Neural progenitor cell (in vitro differentiated cells): ENCODE measurements at regions not wholly inside any gene's neighbourhood (a gene's known extent, or its start where the extent isn't known, plus 50 kb on each side); places are given as distances from the start of the nearest gene placed in this dataset.
A peak's percentile ranks its signal among the peaks of the same experiment; 100 is the strongest.

Experiments
- DNase-seq: peaks from one replicate; pipeline ENCODE4 v3.0.0-alpha.2; 2016; ENCODE audit warnings: low spot score
- H2AFZ ChIP-seq: fragments of 200-600 bp; sonication (generic); replicated peaks from 2 replicates; pipeline ENCODE4 v1.6.1; 2016; ENCODE audit warnings: antibody characterized with exemption
- H3F3A ChIP-seq: fragments of 200-600 bp; sonication (generic); 2 replicates; pipeline ENCODE4 v1.6.1; 2016; ENCODE audit warnings: antibody characterized with exemption, low read depth
- H3K27ac ChIP-seq: fragments of 200-600 bp; sonication (generic); 2 replicates; pipeline ENCODE4 v1.5.1; 2016; ENCODE audit warnings: mild to moderate bottlenecking
- H3K27me3 ChIP-seq: fragments of 200-600 bp; sonication (generic); 2 replicates; pipeline ENCODE4 v1.6.1; 2016; ENCODE audit warnings: mild to moderate bottlenecking, moderate library complexity
- H3K36me3 ChIP-seq: fragments of 200-600 bp; sonication (generic); 2 replicates; pipeline ENCODE4 v1.5.1; 2016
- H3K4me1 ChIP-seq: fragments of 200-600 bp; sonication (generic); 2 replicates; pipeline ENCODE4 v1.6.1; 2016; ENCODE audit warnings: mixed run types
- H3K4me2 ChIP-seq: fragments of 200-600 bp; sonication (generic); 2 replicates; pipeline ENCODE4 v1.6.1; 2016
- H3K4me3 ChIP-seq: fragments of 200-600 bp; sonication (generic); 2 replicates; pipeline ENCODE4 v1.5.1; 2016
- H3K79me2 ChIP-seq: fragments of 200-600 bp; sonication (generic); 2 replicates; pipeline ENCODE4 v1.6.1; 2016; ENCODE audit warnings: low read depth
- H3K9ac ChIP-seq: fragments of 200-600 bp; sonication (generic); 2 replicates; pipeline ENCODE4 v1.6.1; 2016
- H3K9me3 ChIP-seq: fragments of 200-600 bp; sonication (generic); 2 replicates; pipeline ENCODE4 v1.5.1; 2016; ENCODE audit warnings: low read depth
- H4K20me1 ChIP-seq: fragments of 200-600 bp; sonication (generic); 2 replicates; pipeline ENCODE4 v1.6.1; 2016; ENCODE audit warnings: low read depth
- H3K27ac Mint-ChIP-seq: 3 replicates; pipeline ENCODE4 v1.8.0; 2021; ENCODE audit warnings: mixed read lengths
- H3K27me3 Mint-ChIP-seq: 2 replicates; pipeline ENCODE4 v1.8.0; 2022; ENCODE audit warnings: low read depth, mild to moderate bottlenecking, inconsistent platforms, moderate library complexity, mixed read lengths; ENCODE audit not compliant: insufficient read depth
- H3K36me3 Mint-ChIP-seq: 3 replicates; pipeline ENCODE4 v1.8.0; 2021; ENCODE audit warnings: mixed read lengths
- H3K4me1 Mint-ChIP-seq: 3 replicates; pipeline ENCODE4 v1.8.0; 2021; ENCODE audit warnings: mixed read lengths
- H3K4me3 Mint-ChIP-seq: 3 replicates; pipeline ENCODE4 v1.8.0; 2021; ENCODE audit warnings: mild to moderate bottlenecking, moderate library complexity, mixed read lengths
- H3K9me3 Mint-ChIP-seq: 3 replicates; pipeline ENCODE4 v1.8.0; 2020; ENCODE audit warnings: mixed read lengths
- CTCF ChIP-seq: fragments of 200-600 bp; sonication (generic); IDR thresholded peaks from 2 replicates; pipeline ENCODE4 v1.5.1; 2017; ENCODE audit warnings: antibody characterized with exemption, mild to moderate bottlenecking
- EZH2 ChIP-seq: fragments of 200-600 bp; sonication (generic); IDR thresholded peaks from 2 replicates; pipeline ENCODE4 v1.6.1; 2017; ENCODE audit warnings: antibody characterized with exemption, mild to moderate bottlenecking, moderate library complexity
- EZH2phosphoT487 ChIP-seq: fragments of 200-600 bp; sonication (generic); IDR thresholded peaks from 2 replicates; pipeline ENCODE4 v1.6.1; 2017; ENCODE audit warnings: antibody characterized with exemption

GRCh38 chr19:27796073-27796472 is 1416.9 kb downstream of the UQCRFS1 start:
- H3K4me1 Mint-ChIP-seq: peaks cover 8% of the 10 kb centered on the region
- no peak for DNase-seq
- Histone ChIP-seq H2AFZ (no peak overlapping the region), H3K9ac (no peak overlapping the region), H3K4me2 (no peak overlapping the region), H3K27me3 (no peaks in the 10 kb centered on the region), H3F3A (peaks cover 9% of the 10 kb centered on the region), H3K4me1 (no peaks in the 10 kb centered on the region), H3K4me3 (no peak overlapping the region), H4K20me1 (peaks cover 12% of the 10 kb centered on the region), H3K27ac (no peak overlapping the region), H3K79me2 (peaks cover 49% of the 10 kb centered on the region), H3K9me3 (no peaks in the 10 kb centered on the region), H3K36me3 (no peaks in the 10 kb centered on the region)
- peak overlapping the region; percentile 69 for H3K4me3 Mint-ChIP-seq
- no peaks in the 10 kb centered on the region for H3K9me3 Mint-ChIP-seq
- peaks cover 2% of the 10 kb centered on the region for H3K36me3 Mint-ChIP-seq
- no peak overlapping the region for H3K27ac Mint-ChIP-seq
- no peaks in the 10 kb centered on the region for H3K27me3 Mint-ChIP-seq
- TF ChIP-seq EZH2 (no peak), EZH2phosphoT487 (no peak), CTCF (no peak)

GRCh38 chr19:27795369-27795768 is 1417.6 kb downstream of the UQCRFS1 start:
- no peak overlapping the region for H3K27ac Mint-ChIP-seq
- no peak overlapping the region for H2AFZ ChIP-seq
- TF ChIP-seq EZH2: no peak
- TF ChIP-seq EZH2phosphoT487: no peak
- TF ChIP-seq CTCF: no peak
- H3K4me1 ChIP-seq: no peaks in the 10 kb centered on the region
- peaks cover 56% of the 10 kb centered on the region for H3K79me2 ChIP-seq
- H3K9me3 Mint-ChIP-seq: peaks cover 2% of the 10 kb centered on the region
- H3K36me3 ChIP-seq: no peaks in the 10 kb centered on the region
- H3K9ac ChIP-seq: no peak overlapping the region
- peaks cover 9% of the 10 kb centered on the region for H3F3A ChIP-seq
- H3K4me3 ChIP-seq: no peak overlapping the region
- no peak overlapping the region for H3K4me2 ChIP-seq
- peak overlapping the region; percentile 69 for H3K4me3 Mint-ChIP-seq
- peaks cover 8% of the 10 kb centered on the region for H3K4me1 Mint-ChIP-seq
- H3K9me3 ChIP-seq: no peaks in the 10 kb centered on the region
- H3K36me3 Mint-ChIP-seq: peaks cover 5% of the 10 kb centered on the region
- peaks cover 12% of the 10 kb centered on the region for H4K20me1 ChIP-seq
- no peaks in the 10 kb centered on the region for H3K27me3 Mint-ChIP-seq
- DNase-seq: no peak
- no peak overlapping the region for H3K27ac ChIP-seq
- no peaks in the 10 kb centered on the region for H3K27me3 ChIP-seq

- H3F3A ChIP-seq: peaks cover 9% of the 10 kb centered on the region
- H2AFZ ChIP-seq: peak overlapping the region; percentile 99
- H3K9ac ChIP-seq: peak overlapping the region; percentile 12
- H3K36me3 Mint-ChIP-seq: peaks cover 5% of the 10 kb centered on the region
- H3K4me3 Mint-ChIP-seq: peak overlapping the region; percentile 98
- no peak overlapping the region for H3K27ac ChIP-seq
- no peak for TF ChIP-seq EZH2phosphoT487
- TF ChIP-seq CTCF: no peak
- no peak for TF ChIP-seq EZH2
- peak overlapping the region; percentile 75 for H3K4me2 ChIP-seq
- H3K27me3 Mint-ChIP-seq: no peaks in the 10 kb centered on the region
- no peaks in the 10 kb centered on the region for H3K36me3 ChIP-seq
- peak; percentile 67 for DNase-seq
- H3K9me3 ChIP-seq: no peaks in the 10 kb centered on the region
- no peaks in the 10 kb centered on the region for H3K4me1 ChIP-seq
- H3K4me1 Mint-ChIP-seq: peaks cover 8% of the 10 kb centered on the region
- H4K20me1 ChIP-seq: peaks cover 12% of the 10 kb centered on the region
- peak overlapping the region; percentile 83 for H3K4me3 ChIP-seq
- H3K27me3 ChIP-seq: no peaks in the 10 kb centered on the region
- H3K79me2 ChIP-seq: peaks cover 56% of the 10 kb centered on the region
- peaks cover 2% of the 10 kb centered on the region for H3K9me3 Mint-ChIP-seq
- H3K27ac Mint-ChIP-seq: no peak overlapping the region
These were observed 1418.4 kb downstream of the UQCRFS1 start for GRCh38 chr19:27794494-27795042.
